ENCODE measurements at regions not wholly inside any gene's neighbourhood (a gene's known extent, or its start where the extent isn't known, plus 50 kb on each side); places are given as distances from the start of the nearest gene placed in this dataset.

GRCh38 chrX:47776292-47777006, 60.3 kb upstream of the ZNF81 start:
- no peak for TF ChIP-seq CTCF (IDR thresholded peaks at IDR 0.05 in 2 of 3, conservative IDR thresholded peaks at IDR 0.05 in 1 of 3; ENCODE audit: borderline replicate concordance in 1 of 3, insufficient read depth in 1 of 3, low read depth in 2 of 3, low read length in 2 of 3)
- no peak for TF ChIP-seq ELF1 (IDR thresholded peaks at IDR 0.05; ENCODE audit: borderline replicate concordance, low read depth)
- no peak for TF ChIP-seq RAD21 (IDR thresholded peaks at IDR 0.05; ENCODE audit: low read depth)
- no peak for TF ChIP-seq EZH2phosphoT487 (IDR thresholded peaks at IDR 0.05; ENCODE audit: borderline replicate concordance)
- TF ChIP-seq CBX3 (IDR thresholded peaks at IDR 0.05; ENCODE audit: low read depth): no peak
- no peak for TF ChIP-seq REST (IDR thresholded peaks at IDR 0.05; ENCODE audit: low read depth)
- TF ChIP-seq MAX (IDR thresholded peaks at IDR 0.05): no peak
- TF ChIP-seq POLR2A (IDR thresholded peaks at IDR 0.05; ENCODE audit: borderline replicate concordance, extremely low read depth, insufficient read depth, insufficient read length): no peak
- TF ChIP-seq ZFX (IDR thresholded peaks at IDR 0.05): no peak
- no peak for TF ChIP-seq POLR2AphosphoS5 (IDR thresholded peaks at IDR 0.05; ENCODE audit: low read depth, low read length)
- no peak for TF ChIP-seq SP1 (IDR thresholded peaks at IDR 0.05; ENCODE audit: low read depth)

Data from HCT116 (cell line).